H9 (cell line): ENCODE measurements at regions not wholly inside any gene's neighbourhood (a gene's known extent, or its start where the extent isn't known, plus 50 kb on each side); places are given as distances from the start of the nearest gene placed in this dataset.

ENCODE experiments used
- DNase-seq: peaks from one replicate; pipeline ENCODE4 v3.0.0-alpha.2; 2017
- H2AFZ ChIP-seq: one replicate; pipeline ENCODE4 v1.6.1; 2013; ENCODE audit warnings: mild to moderate bottlenecking, low read length, control low read depth, moderate library complexity
- H2AK5ac ChIP-seq: 2 replicates; pipeline ENCODE4 v1.6.1; 2013; ENCODE audit warnings: low read length, control low read depth, mixed read lengths; ENCODE audit not compliant: insufficient read length
- H2BK120ac ChIP-seq: one replicate; pipeline ENCODE4 v1.6.1; 2013; ENCODE audit warnings: low read depth, mild to moderate bottlenecking, low read length, control low read depth, inconsistent platforms; ENCODE audit not compliant: poor library complexity, severe bottlenecking
- H2BK12ac ChIP-seq: 2 replicates; pipeline ENCODE4 v1.6.1; 2013; ENCODE audit warnings: low read length, control low read depth, mixed read lengths, low read depth; ENCODE audit not compliant: insufficient read length
- H2BK15ac ChIP-seq: 2 replicates; pipeline ENCODE4 v1.6.1; 2013; ENCODE audit warnings: low read depth, low read length, control low read depth
- H2BK20ac ChIP-seq: one replicate; pipeline ENCODE4 v1.6.1; 2013; ENCODE audit warnings: low read depth, mild to moderate bottlenecking, low read length, control low read depth, inconsistent platforms; ENCODE audit not compliant: poor library complexity, severe bottlenecking
- H2BK5ac ChIP-seq: 2 replicates; pipeline ENCODE4 v1.6.1; 2013; ENCODE audit warnings: low read length, control low read depth, mixed read lengths; ENCODE audit not compliant: insufficient read length
- H3K14ac ChIP-seq: 2 replicates; pipeline ENCODE4 v1.6.1; 2013; ENCODE audit warnings: low read length, control low read depth; ENCODE audit not compliant: insufficient read depth
- H3K18ac ChIP-seq: 2 replicates; pipeline ENCODE4 v1.6.1; 2013; ENCODE audit warnings: low read depth, mild to moderate bottlenecking, mixed read lengths, low read length, control low read depth; ENCODE audit not compliant: insufficient read length
- H3K23ac ChIP-seq: 2 replicates; pipeline ENCODE4 v1.6.1; 2013; ENCODE audit warnings: low read length, control low read depth, mixed read lengths, low read depth; ENCODE audit not compliant: insufficient read length
- H3K23me2 ChIP-seq: 2 replicates; pipeline ENCODE4 v1.6.1; 2013; ENCODE audit warnings: low read depth, mild to moderate bottlenecking, mixed read lengths, low read length, control low read depth; ENCODE audit not compliant: insufficient read length, poor library complexity, severe bottlenecking
- H3K27ac ChIP-seq: 2 replicates; pipeline ENCODE4 v1.5.1; 2013; ENCODE audit warnings: low read length, control low read depth, mixed read lengths, low read depth; ENCODE audit not compliant: insufficient read length
- H3K27me3 ChIP-seq: 2 replicates; pipeline ENCODE4 v1.6.1; 2013; ENCODE audit warnings: low read length, control low read depth, inconsistent platforms; ENCODE audit not compliant: insufficient read depth
- H3K4ac ChIP-seq: 2 replicates; pipeline ENCODE4 v1.6.1; 2013; ENCODE audit warnings: low read depth, mild to moderate bottlenecking, control low read depth, inconsistent platforms, low read length, moderate library complexity
- H3K4me1 ChIP-seq: 2 replicates; pipeline ENCODE4 v1.6.1; 2013; ENCODE audit warnings: low read length, control low read depth, inconsistent platforms; ENCODE audit not compliant: insufficient read depth
- H3K4me2 ChIP-seq: 2 replicates; pipeline ENCODE4 v1.6.1; 2013; ENCODE audit warnings: low read length, control low read depth, mixed read lengths; ENCODE audit not compliant: insufficient read length, insufficient read depth
- H3K56ac ChIP-seq: 2 replicates; pipeline ENCODE4 v1.6.1; 2013; ENCODE audit warnings: low read depth, mild to moderate bottlenecking, mixed read lengths, low read length, control low read depth; ENCODE audit not compliant: insufficient read length
- H3K79me1 ChIP-seq: 2 replicates; pipeline ENCODE4 v1.6.1; 2013; ENCODE audit warnings: low read depth, mild to moderate bottlenecking, moderate library complexity, low read length, control low read depth, inconsistent platforms; ENCODE audit not compliant: insufficient read depth, poor library complexity, severe bottlenecking
- H3K79me2 ChIP-seq: 2 replicates; pipeline ENCODE4 v1.6.1; 2013; ENCODE audit warnings: low read length, control low read depth, inconsistent platforms; ENCODE audit not compliant: insufficient read depth
- H3K9ac ChIP-seq: 2 replicates; pipeline ENCODE4 v1.6.1; 2013; ENCODE audit warnings: low read length, control low read depth, mixed read lengths; ENCODE audit not compliant: insufficient read length; ENCODE audit errors: extremely low read depth
- H3K9me3 ChIP-seq: one replicate; pipeline ENCODE4 v1.6.1; 2013; ENCODE audit warnings: low read depth, low read length, inconsistent platforms; ENCODE audit not compliant: control insufficient read depth
- H3T11ph ChIP-seq: one replicate; pipeline ENCODE4 v1.6.1; 2013; ENCODE audit warnings: mild to moderate bottlenecking, low read length, control low read depth, inconsistent platforms
- H4K20me1 ChIP-seq: one replicate; pipeline ENCODE4 v1.6.1; 2013; ENCODE audit not compliant: control insufficient read depth, insufficient read length, insufficient read depth
- H4K5ac ChIP-seq: 2 replicates; pipeline ENCODE4 v1.6.1; 2013; ENCODE audit warnings: low read depth, mild to moderate bottlenecking, mixed read lengths, low read length, control low read depth; ENCODE audit not compliant: insufficient read length
- H4K8ac ChIP-seq: replicated peaks from 2 replicates; pipeline ENCODE4 v1.6.1; 2013; ENCODE audit warnings: low read length, control low read depth, mixed read lengths, low read depth; ENCODE audit not compliant: insufficient read length
- H4K91ac ChIP-seq: 2 replicates; pipeline ENCODE4 v1.6.1; 2013; ENCODE audit warnings: low read depth, mild to moderate bottlenecking, moderate library complexity, mixed read lengths, low read length, control low read depth; ENCODE audit not compliant: insufficient read length
- H3K27ac Mint-ChIP-seq, 3 experiments: 2 replicates in 2 of 3; 3 replicates in 1 of 3; pipeline ENCODE4 v1.8.0; 2020 to 2021; ENCODE audit warnings: mixed read lengths in 3 of 3, mild to moderate bottlenecking in 1 of 3, moderate library complexity in 1 of 3
- H3K27me3 Mint-ChIP-seq: 2 replicates; pipeline ENCODE4 v1.8.0; 2021; ENCODE audit warnings: low read depth, mild to moderate bottlenecking, moderate library complexity, mixed read lengths
- H3K36me3 Mint-ChIP-seq, 3 experiments: 2 replicates in 2 of 3; 3 replicates in 1 of 3; pipeline ENCODE4 v1.8.0; 2020 to 2021; ENCODE audit warnings: low read depth in 3 of 3, mixed read lengths in 3 of 3; ENCODE audit not compliant: insufficient read depth in 1 of 3
- H3K4me1 Mint-ChIP-seq, 2 experiments: 2 replicates each; pipeline ENCODE4 v1.8.0; 2020; ENCODE audit warnings: mixed read lengths in 2 of 2
- H3K4me3 Mint-ChIP-seq, 2 experiments: 2 replicates in 1 of 2; 3 replicates in 1 of 2; pipeline ENCODE4 v1.8.0; 2020 to 2021; ENCODE audit warnings: mild to moderate bottlenecking in 2 of 2, mixed read lengths in 2 of 2, moderate library complexity in 1 of 2
- H3K9me3 Mint-ChIP-seq, 2 experiments: 2 replicates in 1 of 2; 3 replicates in 1 of 2; pipeline ENCODE4 v1.8.0; 2020; ENCODE audit warnings: mild to moderate bottlenecking in 2 of 2, mixed read lengths in 2 of 2, moderate library complexity in 1 of 2
- WGBS: extraction: QIAGEN DNeasy Blood & Tissue Kit; methylation state at CpG from one replicate; pipeline ENCODE4 v1.1.7; 2013; ENCODE audit warnings: missing lambda C conversion rate, low lambda C conversion rate, mixed read lengths; ENCODE audit not compliant: insufficient read length; ENCODE audit errors: extremely low coverage; 5-methylcytosine and 5-hydroxymethylcytosine counted together
- TF ChIP-seq, protein P1 (sequence below): fragments of 200-600 bp; sonication (generic); conservative IDR thresholded peaks from 3 replicates; pipeline ENCODE4 v1.8.0; 2021; ENCODE audit warnings: antibody characterized with exemption, mild to moderate bottlenecking

DNA sequence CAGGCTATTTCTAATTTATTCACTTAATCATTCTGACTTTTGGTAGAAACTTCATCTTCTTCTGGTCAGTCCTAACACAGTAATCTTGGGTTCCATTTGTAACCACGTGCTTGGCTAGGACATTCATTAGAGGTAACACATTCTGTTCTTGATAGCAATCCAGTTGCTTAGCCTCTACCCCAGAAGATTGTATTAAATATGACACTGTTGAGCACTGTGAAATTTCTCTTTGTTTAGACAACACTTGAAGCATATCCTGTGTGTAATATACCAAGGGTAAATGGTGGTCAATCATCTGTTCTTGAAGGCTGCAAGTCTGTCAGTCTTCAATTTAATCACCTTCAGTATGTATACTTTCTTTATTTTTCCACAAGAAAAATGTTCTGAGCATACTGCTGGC lies 523.0 kb downstream of the ANKRD50 start:
- Histone ChIP-seq H3K23me2 (no peaks in the 10 kb centered on the region), H4K5ac (no peak overlapping the region), H3K56ac (no peak overlapping the region), H3T11ph (no peak overlapping the region), H2BK120ac (no peak overlapping the region), H2AFZ (no peak overlapping the region), H3K4me2 (no peak overlapping the region), H3K79me1 (no peaks in the 10 kb centered on the region), H3K79me2 (no peaks in the 10 kb centered on the region), H3K18ac (no peak overlapping the region), H4K20me1 (no peaks in the 10 kb centered on the region), H2AK5ac (no peak overlapping the region), H2BK20ac (no peak overlapping the region), H3K14ac (no peak overlapping the region), H2BK15ac (no peak overlapping the region), H3K9ac (no peak overlapping the region), H2BK12ac (no peak overlapping the region), H3K27ac (no peak overlapping the region), H2BK5ac (no peak overlapping the region), H3K4me1 (no peaks in the 10 kb centered on the region), H4K91ac (no peak overlapping the region), H3K27me3 (no peaks in the 10 kb centered on the region), H3K23ac (no peak overlapping the region), H3K4ac (no peak overlapping the region), H3K9me3 (no peaks in the 10 kb centered on the region), H4K8ac (no peak overlapping the region)
- WGBS, result no CpG with 5 or more reads among the region's 1 CpG
- Mint-ChIP-seq H3K36me3 (peaks cover 0 to 2% (median 0%) of the 10 kb centered on the region in 3 experiments; a peak in 3 of 7 replicates), H3K4me3 (no peak overlapping the region), H3K27me3 (no peaks in the 10 kb centered on the region), H3K4me1 (peaks cover 2 to 3% of the 10 kb centered on the region in 2 experiments; a peak in 3 of 4 replicates), H3K27ac (no peak overlapping the region), H3K9me3 (peaks cover 4% of the 10 kb centered on the region in 2 experiments; a peak in 2 of 5 replicates)
- TF ChIP-seq, protein P1, sequence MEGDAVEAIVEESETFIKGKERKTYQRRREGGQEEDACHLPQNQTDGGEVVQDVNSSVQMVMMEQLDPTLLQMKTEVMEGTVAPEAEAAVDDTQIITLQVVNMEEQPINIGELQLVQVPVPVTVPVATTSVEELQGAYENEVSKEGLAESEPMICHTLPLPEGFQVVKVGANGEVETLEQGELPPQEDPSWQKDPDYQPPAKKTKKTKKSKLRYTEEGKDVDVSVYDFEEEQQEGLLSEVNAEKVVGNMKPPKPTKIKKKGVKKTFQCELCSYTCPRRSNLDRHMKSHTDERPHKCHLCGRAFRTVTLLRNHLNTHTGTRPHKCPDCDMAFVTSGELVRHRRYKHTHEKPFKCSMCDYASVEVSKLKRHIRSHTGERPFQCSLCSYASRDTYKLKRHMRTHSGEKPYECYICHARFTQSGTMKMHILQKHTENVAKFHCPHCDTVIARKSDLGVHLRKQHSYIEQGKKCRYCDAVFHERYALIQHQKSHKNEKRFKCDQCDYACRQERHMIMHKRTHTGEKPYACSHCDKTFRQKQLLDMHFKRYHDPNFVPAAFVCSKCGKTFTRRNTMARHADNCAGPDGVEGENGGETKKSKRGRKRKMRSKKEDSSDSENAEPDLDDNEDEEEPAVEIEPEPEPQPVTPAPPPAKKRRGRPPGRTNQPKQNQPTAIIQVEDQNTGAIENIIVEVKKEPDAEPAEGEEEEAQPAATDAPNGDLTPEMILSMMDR, result no peak
- no peak for DNase-seq
